ENCODE measurements at regions not wholly inside any gene's neighbourhood (a gene's known extent, or its start where the extent isn't known, plus 50 kb on each side); places are given as distances from the start of the nearest gene placed in this dataset.

DNA sequence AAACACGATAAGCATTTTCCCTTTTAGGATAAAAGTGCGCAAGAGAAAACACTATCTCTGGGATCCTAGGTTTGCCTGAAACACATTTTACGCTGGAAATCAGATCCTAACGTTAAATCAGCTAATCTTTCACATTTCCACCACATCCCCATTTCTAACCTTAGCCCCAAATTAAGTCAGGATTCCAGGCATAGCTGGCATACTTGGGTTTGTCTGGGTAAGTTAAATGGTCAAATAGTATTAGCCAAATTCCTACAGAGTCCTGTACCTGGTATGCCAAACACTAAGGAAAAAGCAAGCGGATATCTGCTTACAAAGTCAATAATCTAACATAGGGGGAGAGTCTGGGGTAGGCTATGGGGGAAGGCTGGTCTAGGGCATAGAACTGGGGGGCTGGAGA is 557.4 kb upstream of the ZFHX3 start:
- H3K36me3 Mint-ChIP-seq (ENCODE audit: low read depth), result no peaks in the 10 kb centered on the region
- no peak overlapping the region for H3K27ac Mint-ChIP-seq
- H3K27me3 Mint-ChIP-seq, result peaks cover 2% of the 10 kb centered on the region
- ATAC-seq (no peak), DNase-seq (no peak)
- no peak overlapping the region for H3K4me3 Mint-ChIP-seq
- H3K9me3 Mint-ChIP-seq, result no peaks in the 10 kb centered on the region
- no peaks in the 10 kb centered on the region for H3K4me1 Mint-ChIP-seq

GRCh38 chr16:73601911-73602310 is 554.0 kb upstream of the ZFHX3 start:
- Mint-ChIP-seq H3K27ac (no peak overlapping the region), H3K9me3 (no peaks in the 10 kb centered on the region), H3K27me3 (peaks cover 2% of the 10 kb centered on the region), H3K4me1 (no peaks in the 10 kb centered on the region), H3K36me3 (ENCODE audit: low read depth) (no peaks in the 10 kb centered on the region), H3K4me3 (no peak overlapping the region)
- DNase-seq, result no peak
- no peak for ATAC-seq

GRCh38 chr16:73599870-73600269 is 551.9 kb upstream of the ZFHX3 start:
- Mint-ChIP-seq H3K36me3 (ENCODE audit: low read depth) (no peaks in the 10 kb centered on the region), H3K4me1 (no peaks in the 10 kb centered on the region), H3K4me3 (no peak overlapping the region), H3K9me3 (no peaks in the 10 kb centered on the region), H3K27me3 (no peaks in the 10 kb centered on the region), H3K27ac (no peak overlapping the region)
- DNase-seq (no peak), ATAC-seq (no peak)

DNA sequence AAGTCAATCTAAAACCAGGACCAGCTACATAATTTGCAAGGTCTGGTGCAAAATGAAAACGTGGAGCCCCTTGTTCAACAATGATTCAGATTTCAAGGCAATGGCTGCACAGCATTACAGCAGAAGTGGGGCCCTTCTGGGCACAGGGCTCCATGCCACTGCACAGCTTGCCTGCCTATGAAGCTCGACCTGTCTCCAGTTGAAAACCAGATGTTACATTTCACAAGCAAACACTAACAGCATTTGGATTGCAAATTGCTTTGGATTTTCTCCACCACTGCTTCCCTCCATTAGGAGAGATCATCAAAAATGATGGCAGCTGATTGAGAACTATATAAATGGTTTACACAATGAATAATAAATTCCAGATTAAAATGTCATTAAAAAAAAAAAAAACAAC is 551.4 kb upstream of the ZFHX3 start:
- Mint-ChIP-seq H3K36me3 (ENCODE audit: low read depth) (no peaks in the 10 kb centered on the region), H3K4me1 (no peaks in the 10 kb centered on the region), H3K27me3 (no peaks in the 10 kb centered on the region), H3K4me3 (no peak overlapping the region), H3K9me3 (no peaks in the 10 kb centered on the region), H3K27ac (no peak overlapping the region)
- DNase-seq (no peak), ATAC-seq (no peak)

DNA sequence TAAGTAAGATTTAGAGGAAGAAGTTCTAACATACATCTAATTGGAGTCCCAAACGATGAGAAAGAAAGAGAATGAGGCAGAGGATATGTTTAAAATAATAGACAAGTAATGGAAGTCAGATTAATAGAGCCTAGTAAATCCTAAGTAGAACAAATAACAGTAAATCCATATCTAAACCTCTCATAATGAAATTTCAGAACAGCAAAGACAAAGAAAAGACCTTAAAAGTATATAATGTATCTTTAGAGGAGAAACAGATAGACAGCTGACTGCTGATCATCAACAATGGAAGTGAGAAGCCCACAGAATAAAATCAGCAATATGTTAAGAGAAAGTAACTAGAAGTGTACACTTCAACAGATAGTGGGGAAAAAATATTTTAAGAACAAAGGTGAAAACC is 536.2 kb upstream of the ZFHX3 start:
- peaks cover 2% of the 10 kb centered on the region for H3K27me3 Mint-ChIP-seq
- no peak for ATAC-seq
- no peaks in the 10 kb centered on the region for H3K4me1 Mint-ChIP-seq
- H3K9me3 Mint-ChIP-seq, result peaks cover 23% of the 10 kb centered on the region
- no peak overlapping the region for H3K27ac Mint-ChIP-seq
- no peak overlapping the region for H3K4me3 Mint-ChIP-seq
- no peak for DNase-seq
- H3K36me3 Mint-ChIP-seq (ENCODE audit: low read depth), result no peaks in the 10 kb centered on the region

- ATAC-seq (no peak), DNase-seq (no peak)
- H3K36me3 Mint-ChIP-seq (ENCODE audit: low read depth), result no peaks in the 10 kb centered on the region
Observed at GRCh38 chr16:73572135-73572828, 524.4 kb upstream of the ZFHX3 start.

DNA sequence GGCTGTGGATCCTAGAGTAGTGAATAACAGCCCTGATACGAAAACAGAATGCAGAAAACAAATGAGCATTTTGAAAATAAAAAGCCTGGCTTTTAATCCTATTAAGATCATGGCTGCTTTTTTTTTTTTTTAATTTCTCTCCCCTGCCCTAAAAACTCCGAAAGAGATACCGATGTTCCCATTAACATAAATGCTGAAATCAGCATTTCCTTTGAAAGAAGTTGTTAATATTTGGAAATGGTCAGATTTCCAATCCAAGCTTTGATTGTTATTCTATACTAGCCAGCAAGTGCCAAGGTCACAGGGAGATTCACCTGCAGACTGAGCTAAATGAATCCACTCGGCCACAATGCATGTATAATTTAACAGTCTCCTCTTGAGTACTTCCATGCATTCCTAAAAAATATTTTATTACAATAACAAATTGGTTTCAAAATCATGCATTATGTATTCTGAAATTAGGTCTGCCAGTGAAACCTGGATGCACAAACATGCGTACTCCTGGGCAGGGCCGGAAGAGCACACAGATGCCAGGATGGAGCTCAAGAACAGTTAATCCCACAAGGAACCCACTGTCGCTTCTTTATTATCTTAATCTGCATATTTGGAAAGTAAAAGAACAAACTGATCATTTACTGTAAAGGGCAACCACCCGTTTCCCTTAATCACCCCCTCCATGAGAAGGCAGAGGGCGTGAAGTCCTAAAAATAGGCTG is 521.5 kb upstream of the ZFHX3 start:
- no peaks in the 10 kb centered on the region for H3K4me1 Mint-ChIP-seq
- no peak overlapping the region for H3K4me3 Mint-ChIP-seq
- ATAC-seq, result no peak
- no peaks in the 10 kb centered on the region for H3K36me3 Mint-ChIP-seq (ENCODE audit: low read depth)
- DNase-seq, result no peak
- no peak overlapping the region for H3K27ac Mint-ChIP-seq
- peaks cover under 1% of the 10 kb centered on the region for H3K27me3 Mint-ChIP-seq
- H3K9me3 Mint-ChIP-seq, result peaks cover 3% of the 10 kb centered on the region

More at GRCh38 chr16:73572135-73572828, 524.4 kb upstream of the ZFHX3 start:
- Mint-ChIP-seq H3K27me3 (no peaks in the 10 kb centered on the region), H3K27ac (no peak overlapping the region), H3K9me3 (no peaks in the 10 kb centered on the region), H3K4me1 (no peaks in the 10 kb centered on the region), H3K4me3 (no peak overlapping the region)

- H3K4me3 Mint-ChIP-seq, result no peak overlapping the region
- ATAC-seq (no peak), DNase-seq (no peak)
- H3K27ac Mint-ChIP-seq, result no peak overlapping the region
- peaks cover 5% of the 10 kb centered on the region for H3K9me3 Mint-ChIP-seq
- peaks cover 2% of the 10 kb centered on the region for H3K27me3 Mint-ChIP-seq
- H3K36me3 Mint-ChIP-seq (ENCODE audit: low read depth), result no peaks in the 10 kb centered on the region
- H3K4me1 Mint-ChIP-seq, result no peaks in the 10 kb centered on the region
Observed at GRCh38 chr16:73568769-73569168, 520.8 kb upstream of the ZFHX3 start.

DNA sequence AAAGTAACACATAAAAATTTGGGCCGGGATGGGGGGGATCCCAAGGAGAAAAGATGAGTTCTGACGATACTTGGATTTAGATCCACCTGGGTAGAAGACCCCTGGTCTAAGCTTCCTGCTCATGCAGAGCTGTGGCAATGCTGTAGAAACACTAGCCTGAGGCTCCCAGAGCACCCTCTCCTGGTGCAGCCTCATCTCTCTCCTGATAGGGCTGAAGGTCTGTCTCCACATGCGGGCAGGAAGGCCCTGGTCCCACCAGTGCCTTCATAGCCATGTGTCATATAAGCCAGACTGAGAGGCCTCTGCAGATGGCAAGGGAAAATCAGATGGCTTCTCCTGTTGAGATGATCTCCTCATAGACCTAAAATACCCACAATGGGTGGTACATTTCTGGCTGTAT is 518.0 kb upstream of the ZFHX3 start:
- DNase-seq (no peak), ATAC-seq (no peak)
- Mint-ChIP-seq H3K4me3 (no peak overlapping the region), H3K36me3 (ENCODE audit: low read depth) (no peaks in the 10 kb centered on the region), H3K4me1 (no peaks in the 10 kb centered on the region), H3K27me3 (peaks cover 2% of the 10 kb centered on the region), H3K27ac (no peak overlapping the region), H3K9me3 (peaks cover 5% of the 10 kb centered on the region)

DNA sequence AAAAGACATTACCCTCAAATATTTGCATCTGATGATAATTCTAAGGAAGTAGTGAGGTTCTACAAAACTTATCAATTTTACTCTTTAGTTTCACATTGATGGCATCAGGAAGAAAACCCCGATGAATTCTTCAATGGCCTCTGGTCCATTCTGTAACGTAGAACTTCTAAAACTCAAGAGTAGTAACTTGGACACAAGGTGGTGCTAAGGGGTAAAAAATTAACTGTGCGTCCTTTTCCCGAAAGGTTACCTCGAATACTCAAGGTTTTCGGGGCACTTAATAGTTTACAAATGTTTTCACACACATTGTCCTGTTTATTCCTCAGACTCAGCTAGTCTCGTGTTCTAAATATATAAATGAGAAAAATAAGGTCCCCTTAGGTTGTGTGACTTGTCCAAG is 517.3 kb upstream of the ZFHX3 start:
- no peaks in the 10 kb centered on the region for H3K4me1 Mint-ChIP-seq
- no peaks in the 10 kb centered on the region for H3K36me3 Mint-ChIP-seq (ENCODE audit: low read depth)
- H3K27ac Mint-ChIP-seq, result no peak overlapping the region
- H3K4me3 Mint-ChIP-seq, result no peak overlapping the region
- no peak for ATAC-seq
- no peak for DNase-seq
- H3K27me3 Mint-ChIP-seq, result peaks cover 2% of the 10 kb centered on the region
- peaks cover 5% of the 10 kb centered on the region for H3K9me3 Mint-ChIP-seq

DNA sequence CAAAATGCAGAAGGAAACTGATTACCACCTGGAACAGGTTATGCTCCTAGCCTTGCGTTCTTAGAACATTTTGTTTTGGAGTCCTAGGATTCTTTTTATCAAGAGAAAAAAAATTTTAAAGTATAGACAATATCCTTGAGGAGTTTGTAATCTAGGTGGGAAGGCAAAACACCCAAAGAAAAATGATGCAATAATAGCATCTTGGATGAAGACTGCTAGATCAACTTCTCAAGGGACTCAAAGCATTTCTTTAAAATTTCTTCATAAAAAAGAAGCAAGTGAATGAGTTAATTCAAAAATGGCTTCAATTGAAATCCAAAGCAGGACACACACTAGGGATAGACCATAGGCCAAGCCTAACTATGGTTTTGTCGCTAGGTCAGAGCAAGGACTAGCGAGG is 515.8 kb upstream of the ZFHX3 start:
- Mint-ChIP-seq H3K4me3 (no peak overlapping the region), H3K4me1 (no peaks in the 10 kb centered on the region), H3K36me3 (ENCODE audit: low read depth) (no peaks in the 10 kb centered on the region), H3K27ac (no peak overlapping the region), H3K27me3 (peaks cover 2% of the 10 kb centered on the region), H3K9me3 (peaks cover 5% of the 10 kb centered on the region)
- no peak for ATAC-seq
- no peak for DNase-seq

DNA sequence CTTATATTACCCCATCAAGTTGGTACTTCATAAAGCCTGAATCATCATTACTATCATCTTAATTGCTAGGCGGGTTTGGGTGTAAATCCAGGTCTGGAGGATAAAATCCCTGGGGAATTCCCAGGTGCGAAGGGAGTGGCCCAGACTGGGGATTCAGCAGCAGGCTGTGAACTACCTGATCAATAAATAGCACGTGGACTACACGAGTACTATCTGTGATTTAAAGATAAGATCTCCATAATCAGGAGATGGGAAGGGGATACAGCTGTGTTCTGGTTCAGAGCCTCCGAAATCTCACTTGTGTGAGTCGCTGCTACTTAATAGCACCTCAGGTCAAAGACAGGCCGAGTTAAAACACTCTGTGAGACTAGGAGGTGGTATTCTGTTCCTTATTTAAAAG is 512.6 kb upstream of the ZFHX3 start:
- Mint-ChIP-seq H3K4me3 (no peak overlapping the region), H3K27me3 (peaks cover 2% of the 10 kb centered on the region), H3K9me3 (peaks cover 5% of the 10 kb centered on the region), H3K27ac (no peak overlapping the region), H3K36me3 (ENCODE audit: low read depth) (no peaks in the 10 kb centered on the region), H3K4me1 (no peaks in the 10 kb centered on the region)
- ATAC-seq (no peak), DNase-seq (no peak)

DNA sequence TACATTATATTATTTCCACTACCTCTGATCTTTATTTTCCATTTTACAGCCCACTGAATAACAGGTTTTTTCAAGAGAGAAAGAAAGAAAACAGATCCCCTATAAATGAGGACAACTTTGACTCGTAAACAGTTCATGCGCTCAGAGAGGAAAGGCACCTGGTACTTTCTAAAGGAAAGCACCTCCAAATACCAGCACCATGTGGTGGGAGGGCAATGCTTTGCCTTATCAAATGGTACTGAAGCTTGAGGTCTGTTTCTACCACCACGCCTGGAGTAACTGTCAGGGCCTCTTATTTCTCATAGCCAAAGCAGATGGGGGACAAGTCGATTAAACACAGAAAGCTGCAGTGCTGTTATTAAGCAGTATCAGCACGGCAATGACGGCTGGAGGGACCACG is 510.3 kb upstream of the ZFHX3 start:
- H3K27me3 Mint-ChIP-seq, result no peaks in the 10 kb centered on the region
- DNase-seq (no peak), ATAC-seq (no peak)
- no peaks in the 10 kb centered on the region for H3K9me3 Mint-ChIP-seq
- no peaks in the 10 kb centered on the region for H3K36me3 Mint-ChIP-seq (ENCODE audit: low read depth)
- H3K4me1 Mint-ChIP-seq, result no peaks in the 10 kb centered on the region
- H3K4me3 Mint-ChIP-seq, result no peak overlapping the region
- H3K27ac Mint-ChIP-seq, result no peak overlapping the region

DNA sequence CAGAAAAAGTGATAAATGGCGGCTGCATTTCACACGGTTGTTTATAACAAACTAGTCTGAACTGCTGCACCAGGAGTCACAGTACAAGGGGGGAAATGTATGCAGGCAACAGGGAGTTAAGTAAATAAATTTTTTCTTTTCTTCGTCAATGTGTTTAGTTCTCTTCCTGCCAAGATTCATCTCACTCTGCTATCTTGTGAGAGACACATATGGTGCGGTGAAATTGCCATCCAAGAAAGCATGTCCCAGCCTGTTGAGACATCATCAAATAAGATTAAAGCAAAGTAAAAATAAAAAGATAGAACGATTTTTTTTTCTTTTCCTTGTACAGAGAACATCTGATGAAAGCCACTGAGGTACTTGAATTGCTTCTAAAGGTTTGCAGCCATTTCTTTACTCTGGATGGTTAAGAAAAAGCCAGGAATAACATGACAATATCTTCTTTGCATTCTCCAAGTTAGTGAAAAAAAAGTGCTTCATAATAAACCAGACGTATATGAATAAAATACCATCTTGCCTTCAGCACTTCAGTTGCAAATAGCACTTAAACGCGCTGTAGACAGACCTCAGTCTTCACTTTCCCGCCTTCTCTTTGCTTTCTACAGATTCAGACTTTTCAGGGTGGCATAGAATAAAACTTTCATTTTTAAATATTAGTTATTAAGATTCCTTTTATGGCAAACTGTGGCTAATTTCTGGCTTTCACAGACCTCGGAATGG is 506.2 kb upstream of the ZFHX3 start:
- H3K4me3 Mint-ChIP-seq, result no peak overlapping the region
- H3K27ac Mint-ChIP-seq, result no peak overlapping the region

GRCh38 chr16:73549984-73550631 is 502.2 kb upstream of the ZFHX3 start:
- ATAC-seq (no peak), DNase-seq (no peak)
- Mint-ChIP-seq H3K27ac (no peak overlapping the region), H3K4me3 (no peak overlapping the region), H3K36me3 (ENCODE audit: low read depth) (no peaks in the 10 kb centered on the region), H3K4me1 (no peaks in the 10 kb centered on the region), H3K9me3 (no peaks in the 10 kb centered on the region), H3K27me3 (peaks cover 33% of the 10 kb centered on the region)

More for the DNA sequence above, 506.2 kb upstream of the ZFHX3 start:
- ATAC-seq (no peak), DNase-seq (no peak)
- H3K9me3 Mint-ChIP-seq, result no peaks in the 10 kb centered on the region
- no peaks in the 10 kb centered on the region for H3K4me1 Mint-ChIP-seq
- peaks cover 9% of the 10 kb centered on the region for H3K27me3 Mint-ChIP-seq
- no peaks in the 10 kb centered on the region for H3K36me3 Mint-ChIP-seq (ENCODE audit: low read depth)
